Left hindlimb (tissue), 1 donor: ENCODE measurements at regions not wholly inside any gene's neighbourhood (a gene's known extent, or its start where the extent isn't known, plus 50 kb on each side); places are given as distances from the start of the nearest gene placed in this dataset.
"Not testable (repeated sequence)": the region's sequence is repeated elsewhere in the genome, so short reads cannot be mapped to it uniquely, and the experiment has no call there.

Experiments used
- DNase-seq: peaks from one replicate; pipeline ENCODE4 v3.0.0-alpha.2; 2018

DNA sequence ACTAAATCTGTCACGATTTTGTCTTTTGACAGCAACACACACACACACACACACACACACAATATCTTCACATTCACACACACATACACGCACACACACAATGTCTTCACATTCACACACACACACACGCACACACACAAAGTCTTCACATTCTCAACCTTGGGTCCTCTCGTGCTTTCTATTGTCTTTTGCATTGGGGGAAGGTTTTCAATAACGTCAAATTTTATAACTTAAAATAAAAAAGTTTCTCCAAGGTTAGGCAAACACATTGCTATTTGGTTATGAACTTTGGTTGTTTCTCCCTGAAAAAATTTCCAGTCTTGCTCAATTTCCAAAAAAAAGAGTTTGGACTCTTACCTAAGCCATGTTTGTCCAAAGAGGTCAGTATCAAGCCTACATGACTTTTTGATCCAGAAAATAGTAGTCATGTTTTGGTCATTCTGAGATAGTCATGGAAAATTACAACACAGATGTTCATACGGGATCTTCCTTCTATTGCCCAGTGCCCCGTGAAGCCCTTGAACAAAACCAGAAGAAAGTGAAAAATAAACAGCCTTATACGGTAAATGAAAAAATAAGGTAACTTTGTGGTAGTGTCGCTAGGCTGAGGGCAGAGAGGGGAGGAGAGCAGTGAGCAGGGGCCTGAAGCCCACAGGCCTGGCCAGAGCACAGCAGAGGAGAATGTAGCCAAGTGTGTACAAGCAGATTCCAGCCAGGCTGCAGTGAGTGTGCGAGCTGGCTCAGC lies 542.8 kb upstream of the ID2 start:
- no peak for DNase-seq

GRCh38 chr2:8139668-8140200 lies 542.1 kb upstream of the ID2 start:
- DNase-seq = no peak

GRCh38 chr2:8141079-8141707 lies 540.7 kb upstream of the ID2 start:
- no peak for DNase-seq

DNA sequence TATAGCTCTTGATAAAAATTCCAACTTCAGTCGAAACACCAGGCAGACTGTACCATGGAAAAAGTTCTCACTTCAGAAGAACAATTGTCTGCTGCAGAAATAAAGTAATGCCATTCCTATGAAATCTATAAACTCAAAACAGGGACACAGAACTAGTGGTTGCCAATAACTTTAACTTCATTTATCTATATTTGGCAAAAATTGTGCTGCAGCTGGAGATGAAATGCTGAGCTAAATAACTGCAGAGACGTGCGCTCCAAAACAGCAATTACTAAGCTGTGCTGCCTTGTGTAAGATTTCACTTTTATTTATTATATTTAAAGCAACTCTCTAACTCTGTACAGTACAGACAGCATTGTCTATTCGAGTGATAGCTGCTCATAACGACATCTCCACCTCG lies 540.1 kb upstream of the ID2 start:
- DNase-seq = no peak

GRCh38 chr2:8142461-8142860 lies 539.4 kb upstream of the ID2 start:
- DNase-seq = no peak

- no peak for DNase-seq
Measured at GRCh38 chr2:8144131-8144631, 537.7 kb upstream of the ID2 start.

DNA sequence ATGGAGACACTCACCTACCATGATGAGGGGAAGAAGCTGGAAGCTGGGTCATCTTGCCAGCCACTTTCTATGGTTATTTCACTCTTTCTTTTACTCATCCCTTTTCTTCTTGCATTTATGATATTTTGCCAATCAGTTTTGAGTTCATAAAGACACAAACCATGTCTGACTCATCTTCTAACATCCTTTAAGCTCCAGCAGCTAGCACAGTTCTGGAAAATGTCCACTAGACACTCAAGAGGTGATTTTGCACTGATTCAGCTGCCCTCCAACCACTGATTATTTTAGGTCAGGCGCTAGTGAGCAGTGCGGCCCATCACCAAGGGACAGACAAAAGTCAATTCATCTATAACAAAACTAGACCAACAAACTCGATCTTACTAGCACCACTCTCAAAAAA lies 537.1 kb upstream of the ID2 start:
- DNase-seq = no peak

DNA sequence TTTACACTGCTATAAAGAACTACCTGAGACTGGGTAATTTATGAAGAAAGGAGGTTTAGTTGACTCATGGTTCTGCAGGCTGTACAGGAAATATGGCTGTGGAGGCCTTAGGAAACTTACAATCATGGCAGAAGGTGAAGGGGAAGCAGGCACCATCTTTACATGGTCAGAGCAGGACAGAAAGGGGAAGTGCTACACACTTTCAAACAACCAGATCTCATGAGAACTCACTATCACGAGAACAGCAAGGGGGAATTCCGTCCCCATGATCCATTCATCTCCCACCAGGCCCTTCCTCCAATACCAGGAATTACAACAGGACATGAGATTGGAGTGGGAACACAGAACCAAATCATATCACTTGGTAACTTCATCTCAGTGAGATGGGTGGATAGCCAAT lies 536.5 kb upstream of the ID2 start:
- not testable (repeated sequence) for DNase-seq

- DNase-seq = no peak
Measured at GRCh38 chr2:8146132-8147005, 535.5 kb upstream of the ID2 start.

DNA sequence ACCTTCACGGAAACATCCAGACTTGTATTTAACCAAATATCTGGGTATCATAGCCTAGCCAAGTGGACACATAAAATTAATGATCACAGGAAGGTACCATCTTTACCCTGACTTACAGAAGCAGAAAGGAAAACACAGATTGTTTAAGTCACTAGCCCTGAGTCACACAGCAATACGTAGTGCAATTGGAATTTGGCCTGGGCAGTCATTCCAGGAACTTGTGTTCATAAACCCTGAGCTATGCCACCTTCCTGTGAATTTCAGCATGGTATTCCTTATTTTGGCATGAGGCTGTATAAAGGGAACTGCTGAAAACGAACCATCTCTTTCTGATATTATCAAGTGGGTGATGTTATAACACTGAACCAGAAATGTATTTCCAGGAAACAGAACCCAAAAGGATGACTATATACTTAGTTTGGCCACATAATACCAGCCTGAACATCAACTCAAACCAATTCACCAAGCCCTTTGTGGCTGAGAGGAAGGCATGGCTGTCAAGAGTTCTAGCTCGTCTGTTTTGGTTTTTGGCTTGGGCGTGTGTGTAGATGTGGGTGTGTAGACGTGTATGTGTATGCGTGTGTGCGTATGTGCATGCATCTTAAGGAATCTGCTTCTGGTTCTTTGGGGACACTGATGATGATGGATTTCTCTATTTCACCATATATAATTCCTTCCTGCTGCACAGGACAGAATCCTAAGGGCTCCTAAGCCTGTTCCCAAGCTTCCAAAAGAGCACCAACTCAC lies 533.4 kb upstream of the ID2 start:
- DNase-seq = no peak

DNA sequence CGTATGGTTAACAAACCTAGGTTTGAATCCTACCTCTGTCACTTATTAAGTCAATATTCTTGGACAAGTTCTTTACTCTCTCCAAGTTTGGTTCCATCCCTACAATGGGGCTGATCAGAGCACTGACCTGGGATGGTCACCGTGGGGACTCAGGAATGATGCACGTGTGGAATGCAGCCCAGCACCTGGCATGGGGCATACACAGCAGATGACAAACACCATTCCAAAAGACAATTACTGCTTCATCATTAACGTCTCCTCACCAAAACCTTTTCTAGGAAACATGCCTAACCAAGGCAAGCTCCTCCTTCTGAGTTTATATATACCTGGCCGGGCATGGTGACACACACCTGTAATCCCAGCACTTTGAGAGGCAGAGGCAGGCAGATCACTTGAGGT lies 532.9 kb upstream of the ID2 start:
- DNase-seq = no peak

GRCh38 chr2:8149985-8150539 lies 531.8 kb upstream of the ID2 start:
- no peak for DNase-seq

GRCh38 chr2:8151888-8152287 lies 530.0 kb upstream of the ID2 start:
- DNase-seq = no peak

DNA sequence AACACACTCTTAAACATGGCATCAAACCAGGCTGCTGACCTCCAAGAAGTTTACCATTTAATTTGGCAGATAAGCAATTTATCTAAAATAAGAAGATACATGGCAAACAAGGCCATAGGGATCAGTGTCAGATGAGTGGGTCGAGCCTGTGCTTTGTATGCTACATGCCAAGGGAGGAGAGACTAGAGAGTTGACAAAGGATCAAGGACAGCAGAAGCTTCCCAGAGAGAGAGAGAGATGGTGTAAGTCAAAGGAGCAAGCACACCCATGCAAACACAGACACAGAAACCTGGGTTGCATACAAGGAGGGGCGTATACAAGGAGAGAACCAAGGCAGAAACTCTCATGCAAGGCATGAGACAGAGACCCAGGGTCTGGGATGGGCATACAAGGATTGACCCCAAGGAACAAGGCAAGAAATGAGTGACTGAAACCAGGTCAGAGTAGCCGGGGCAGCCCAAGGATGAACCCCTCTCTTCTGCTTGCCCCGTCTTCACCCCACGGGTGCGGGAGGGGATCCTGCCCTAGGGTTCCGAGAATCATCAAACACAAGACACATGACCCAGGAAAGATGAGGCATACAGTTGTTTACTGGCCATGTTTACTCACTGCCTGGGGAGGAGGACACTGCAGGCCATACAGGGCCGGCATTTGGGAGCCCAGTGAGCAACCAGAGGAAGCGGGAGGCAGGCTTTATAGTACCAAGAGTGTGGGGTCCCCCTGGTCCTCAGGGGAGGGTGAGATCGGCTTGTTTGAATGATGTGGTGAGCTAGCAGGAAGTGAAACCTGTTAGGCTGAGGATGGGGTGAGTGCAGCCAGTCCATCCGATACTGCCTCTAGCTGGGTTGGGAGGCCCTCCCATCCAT lies 529.2 kb upstream of the ID2 start:
- no peak for DNase-seq

GRCh38 chr2:8153258-8153718 lies 528.6 kb upstream of the ID2 start:
- no peak for DNase-seq

DNA sequence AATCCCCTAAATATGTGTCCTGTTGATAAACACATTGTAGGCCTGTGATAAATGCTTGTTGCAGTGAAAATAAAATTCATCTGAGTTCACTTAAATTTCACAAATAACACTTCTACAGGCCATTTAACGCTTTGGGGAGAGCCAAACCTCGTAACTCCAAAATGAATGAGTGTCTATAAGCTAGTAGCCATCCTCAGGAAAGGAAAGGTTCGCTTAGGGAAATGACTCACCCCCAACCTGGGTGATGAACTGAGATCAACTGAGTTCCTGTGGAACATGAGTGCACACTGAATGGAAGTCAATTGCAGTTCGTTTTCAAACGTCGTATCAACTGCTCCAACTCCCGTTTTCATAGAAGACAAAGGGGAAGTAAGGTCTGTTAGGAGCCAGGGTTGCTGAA lies 527.6 kb upstream of the ID2 start:
- no peak for DNase-seq

GRCh38 chr2:8154936-8155335 lies 526.9 kb upstream of the ID2 start:
- DNase-seq = no peak

GRCh38 chr2:8157621-8158430 lies 524.0 kb upstream of the ID2 start:
- DNase-seq = no peak

DNA sequence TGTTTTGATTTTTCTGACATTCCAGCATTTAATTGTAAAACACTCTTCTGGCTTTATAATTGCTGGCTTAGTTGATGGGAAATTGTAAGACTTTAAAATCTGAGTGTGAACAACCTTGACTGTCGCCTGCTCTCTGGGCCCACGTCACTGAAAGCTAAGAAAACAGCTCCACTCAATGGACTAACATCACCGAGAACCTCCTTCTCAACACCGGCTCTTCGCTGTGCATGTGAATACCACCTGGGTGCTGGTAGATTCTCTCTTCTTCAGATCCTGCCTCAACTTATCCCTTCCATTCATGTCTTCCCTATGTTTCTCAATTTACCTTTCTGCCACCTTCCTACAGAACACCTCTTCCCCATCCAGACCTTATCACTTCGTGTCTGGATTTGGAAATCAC lies 523.1 kb upstream of the ID2 start:
- DNase-seq = no peak
